Central memory CD8-positive, alpha-beta T cell (primary cell): ENCODE measurements at regions not wholly inside any gene's neighbourhood (a gene's known extent, or its start where the extent isn't known, plus 50 kb on each side); places are given as distances from the start of the nearest gene placed in this dataset.
"Not testable (repeated sequence)": the region's sequence is repeated elsewhere in the genome, so short reads cannot be mapped to it uniquely, and the experiment has no call there.

Source experiments
- ATAC-seq: fragments of 150-1000 bp; cut with Tn5 transposase; replicated peaks from 2 replicates; pipeline ENCODE4 v1.10.0; 2022; ENCODE audit warnings: mild to moderate bottlenecking, moderate FRiP score, moderate number of reproducible peaks; ENCODE audit not compliant: poor library complexity, severe bottlenecking; ENCODE audit errors: extremely low read depth
- DNase-seq, 2 donors: peaks; one replicate each; pipeline ENCODE4 v3.0.0; 2021; ENCODE audit warnings: low spot score in 2 of 2
- H3K27ac Mint-ChIP-seq: one replicate; pipeline ENCODE4 v1.8.0; 2022; ENCODE audit warnings: low read depth, mild to moderate bottlenecking, moderate library complexity, mixed read lengths
- H3K27me3 Mint-ChIP-seq: one replicate; pipeline ENCODE4 v1.8.0; 2022; ENCODE audit warnings: mixed read lengths
- H3K36me3 Mint-ChIP-seq: one replicate; pipeline ENCODE4 v1.8.0; 2022; ENCODE audit warnings: mild to moderate bottlenecking, moderate library complexity, mixed read lengths; ENCODE audit not compliant: insufficient read depth
- H3K4me1 Mint-ChIP-seq: one replicate; pipeline ENCODE4 v1.8.0; 2022; ENCODE audit warnings: mixed read lengths
- H3K4me3 Mint-ChIP-seq: one replicate; pipeline ENCODE4 v1.8.0; 2022; ENCODE audit warnings: mild to moderate bottlenecking, moderate library complexity, mixed read lengths
- H3K9me3 Mint-ChIP-seq: one replicate; pipeline ENCODE4 v1.8.0; 2022; ENCODE audit warnings: mixed read lengths

GRCh38 chr9:61628951-61629350, 439.1 kb downstream of the SPATA31A7 start:
- H3K4me3 Mint-ChIP-seq, H3K4me1 Mint-ChIP-seq, H3K27ac Mint-ChIP-seq, H3K9me3 Mint-ChIP-seq, ATAC-seq, H3K27me3 Mint-ChIP-seq, DNase-seq, H3K36me3 Mint-ChIP-seq: not testable (repeated sequence)

- no peak for ATAC-seq
- H3K9me3 Mint-ChIP-seq, result no peaks in the 10 kb centered on the region
- H3K4me1 Mint-ChIP-seq, result no peaks in the 10 kb centered on the region
- H3K4me3 Mint-ChIP-seq, result no peak overlapping the region
- H3K27ac Mint-ChIP-seq, result no peak overlapping the region
- H3K27me3 Mint-ChIP-seq, result no peaks in the 10 kb centered on the region
- no peak for DNase-seq
- no peaks in the 10 kb centered on the region for H3K36me3 Mint-ChIP-seq
Measured at GRCh38 chr9:61634192-61634591, 444.4 kb downstream of the SPATA31A7 start.

- peaks cover 11% of the 10 kb centered on the region for H3K9me3 Mint-ChIP-seq
- not testable (repeated sequence) for H3K27me3 Mint-ChIP-seq, DNase-seq, H3K4me1 Mint-ChIP-seq, H3K36me3 Mint-ChIP-seq, H3K4me3 Mint-ChIP-seq, H3K27ac Mint-ChIP-seq, ATAC-seq
Measured at GRCh38 chr9:61664232-61664631, 474.4 kb downstream of the SPATA31A7 start.

GRCh38 chr9:61665330-61665751, 475.5 kb downstream of the SPATA31A7 start:
- no peak overlapping the region for H3K27ac Mint-ChIP-seq
- no peaks in the 10 kb centered on the region for H3K27me3 Mint-ChIP-seq

GRCh38 chr9:61665829-61666228, 476.0 kb downstream of the SPATA31A7 start:
- Mint-ChIP-seq H3K36me3 (no peaks in the 10 kb centered on the region), H3K4me3 (no peak overlapping the region), H3K9me3 (peaks cover 23% of the 10 kb centered on the region), H3K27ac (no peak overlapping the region), H3K27me3 (no peaks in the 10 kb centered on the region), H3K4me1 (no peaks in the 10 kb centered on the region)
- DNase-seq, result no peak
- no peak for ATAC-seq

More at GRCh38 chr9:61665330-61665751, 475.5 kb downstream of the SPATA31A7 start:
- Mint-ChIP-seq H3K4me1 (no peaks in the 10 kb centered on the region), H3K36me3 (no peaks in the 10 kb centered on the region), H3K4me3 (no peak overlapping the region), H3K9me3 (peaks cover 18% of the 10 kb centered on the region)
- DNase-seq (no peak), ATAC-seq (no peak)

GRCh38 chr9:61666310-61666709, 476.5 kb downstream of the SPATA31A7 start:
- no peak for ATAC-seq
- no peaks in the 10 kb centered on the region for H3K4me1 Mint-ChIP-seq
- DNase-seq, result no peak
- H3K27me3 Mint-ChIP-seq, result no peaks in the 10 kb centered on the region
- peaks cover 26% of the 10 kb centered on the region for H3K9me3 Mint-ChIP-seq
- H3K4me3 Mint-ChIP-seq, result no peak overlapping the region
- no peak overlapping the region for H3K27ac Mint-ChIP-seq
- H3K36me3 Mint-ChIP-seq, result no peaks in the 10 kb centered on the region

GRCh38 chr9:61666849-61667371, 477.1 kb downstream of the SPATA31A7 start:
- peaks cover 26% of the 10 kb centered on the region for H3K9me3 Mint-ChIP-seq
- no peak for DNase-seq
- ATAC-seq, result no peak

GRCh38 chr9:61667559-61668121, 477.8 kb downstream of the SPATA31A7 start:
- Mint-ChIP-seq H3K36me3 (no peaks in the 10 kb centered on the region), H3K4me3 (no peak overlapping the region), H3K27me3 (no peaks in the 10 kb centered on the region), H3K4me1 (no peaks in the 10 kb centered on the region), H3K27ac (no peak overlapping the region), H3K9me3 (peaks cover 26% of the 10 kb centered on the region)
- ATAC-seq (no peak), DNase-seq (no peak)

More at GRCh38 chr9:61666849-61667371, 477.1 kb downstream of the SPATA31A7 start:
- no peak overlapping the region for H3K27ac Mint-ChIP-seq
- no peaks in the 10 kb centered on the region for H3K4me1 Mint-ChIP-seq
- H3K27me3 Mint-ChIP-seq, result no peaks in the 10 kb centered on the region
- H3K36me3 Mint-ChIP-seq, result no peaks in the 10 kb centered on the region
- no peak overlapping the region for H3K4me3 Mint-ChIP-seq

GRCh38 chr9:61668201-61668600, 478.4 kb downstream of the SPATA31A7 start:
- peaks cover 28% of the 10 kb centered on the region for H3K9me3 Mint-ChIP-seq
- not testable (repeated sequence) for H3K27me3 Mint-ChIP-seq, H3K4me3 Mint-ChIP-seq, H3K27ac Mint-ChIP-seq, ATAC-seq, H3K4me1 Mint-ChIP-seq, DNase-seq, H3K36me3 Mint-ChIP-seq

GRCh38 chr9:61668846-61669245, 479.0 kb downstream of the SPATA31A7 start:
- Mint-ChIP-seq H3K9me3 (peaks cover 32% of the 10 kb centered on the region), H3K27ac (no peak overlapping the region), H3K4me1 (no peaks in the 10 kb centered on the region), H3K36me3 (peaks cover 3% of the 10 kb centered on the region), H3K4me3 (no peak overlapping the region), H3K27me3 (no peaks in the 10 kb centered on the region)
- no peak for ATAC-seq
- no peak for DNase-seq

GRCh38 chr9:61669352-61669751, 479.5 kb downstream of the SPATA31A7 start:
- peaks cover 3% of the 10 kb centered on the region for H3K36me3 Mint-ChIP-seq
- peaks cover 32% of the 10 kb centered on the region for H3K9me3 Mint-ChIP-seq
- ATAC-seq (no peak), DNase-seq (no peak)
- H3K27me3 Mint-ChIP-seq, result no peaks in the 10 kb centered on the region
- no peak overlapping the region for H3K4me3 Mint-ChIP-seq
- H3K27ac Mint-ChIP-seq, result no peak overlapping the region
- H3K4me1 Mint-ChIP-seq, result no peaks in the 10 kb centered on the region

- H3K27ac Mint-ChIP-seq, ATAC-seq, H3K36me3 Mint-ChIP-seq, H3K4me3 Mint-ChIP-seq, H3K27me3 Mint-ChIP-seq, H3K4me1 Mint-ChIP-seq: not testable (repeated sequence)
- DNase-seq, result peak in 1 of 2 donors; percentile 8
- H3K9me3 Mint-ChIP-seq, result peaks cover 33% of the 10 kb centered on the region
Measured at GRCh38 chr9:61669831-61670505, 480.1 kb downstream of the SPATA31A7 start.

GRCh38 chr9:61670616-61671015, 480.8 kb downstream of the SPATA31A7 start:
- H3K27ac Mint-ChIP-seq, result no peak overlapping the region
- no peaks in the 10 kb centered on the region for H3K4me1 Mint-ChIP-seq
- ATAC-seq, result no peak
- H3K4me3 Mint-ChIP-seq, result no peak overlapping the region
- H3K36me3 Mint-ChIP-seq, result peaks cover 3% of the 10 kb centered on the region
- peaks cover 34% of the 10 kb centered on the region for H3K9me3 Mint-ChIP-seq
- H3K27me3 Mint-ChIP-seq, result no peaks in the 10 kb centered on the region
- no peak for DNase-seq
